GM23338 (cell line): ENCODE measurements at regions not wholly inside any gene's neighbourhood (a gene's known extent, or its start where the extent isn't known, plus 50 kb on each side); places are given as distances from the start of the nearest gene placed in this dataset.
"Not testable (repeated sequence)": the region's sequence is repeated elsewhere in the genome, so short reads cannot be mapped to it uniquely, and the experiment has no call there.

Source experiments
- CREB1 ChIP-seq: fragments of 250-450 bp; sonication (Bioruptor Pico); IDR thresholded peaks from 2 replicates; pipeline ENCODE4 v1.5.0; 2020; ENCODE audit warnings: low read depth, mild to moderate bottlenecking, moderate library complexity
- CTCF ChIP-seq, 2 experiments: fragments of 200-600 bp in 1 of 2; sonication (generic) in 1 of 2; conservative IDR thresholded peaks; 2 replicates each; pipeline versions ENCODE4 v1.5.1 to v1.6.1; 2016 to 2017; ENCODE audit warnings: antibody characterized with exemption in 2 of 2, low read depth in 2 of 2, mild to moderate bottlenecking in 2 of 2, moderate library complexity in 1 of 2
- ETS1 ChIP-seq: IDR thresholded peaks from 2 replicates; pipeline ENCODE4 v1.6.1; 2016; ENCODE audit warnings: antibody characterized with exemption
- EZH2 ChIP-seq: fragments of 200-600 bp; sonication (generic); IDR thresholded peaks from one replicate; pipeline ENCODE4 v1.8.0; 2017; ENCODE audit warnings: antibody characterized with exemption, mild to moderate bottlenecking, low read depth; ENCODE audit not compliant: unreplicated experiment
- EZH2phosphoT487 ChIP-seq: fragments of 200-600 bp; sonication (generic); IDR thresholded peaks from one replicate; pipeline ENCODE4 v1.8.1; 2018; ENCODE audit warnings: antibody characterized with exemption; ENCODE audit not compliant: unreplicated experiment
- JUNB ChIP-seq: IDR thresholded peaks from one replicate; pipeline ENCODE4 v1.6.1; 2016; ENCODE audit warnings: antibody characterized with exemption; ENCODE audit not compliant: unreplicated experiment
- NANOG ChIP-seq: IDR thresholded peaks from 2 replicates; pipeline ENCODE4 v1.6.1; 2016; ENCODE audit warnings: antibody characterized with exemption, borderline replicate concordance
- POLR2AphosphoS5 ChIP-seq: IDR thresholded peaks from 2 replicates; pipeline ENCODE4 v1.6.1; 2016; ENCODE audit warnings: antibody characterized with exemption, low read depth
- REST ChIP-seq: IDR thresholded peaks from one replicate; pipeline ENCODE4 v1.6.1; 2018; ENCODE audit warnings: antibody characterized with exemption; ENCODE audit not compliant: unreplicated experiment
- STAT1 ChIP-seq: IDR thresholded peaks from one replicate; pipeline ENCODE4 v1.6.1; 2016; ENCODE audit warnings: antibody characterized with exemption; ENCODE audit not compliant: unreplicated experiment
- ZNF331 ChIP-seq: fragments of 250-450 bp; sonication (Bioruptor Pico); IDR thresholded peaks from 2 replicates; pipeline ENCODE4 v1.5.0; 2020; ENCODE audit warnings: low read depth, mild to moderate bottlenecking, moderate library complexity

GRCh38 chr2:132286289-132286911 lies 124.6 kb upstream of the ANKRD30BL start:
- TF ChIP-seq CTCF (conservative IDR thresholded peaks at IDR 0.05; ENCODE audit: low read depth in 2 of 2); EZH2; REST; EZH2phosphoT487; POLR2AphosphoS5; ETS1; CREB1 (CRISPR knock-in tag); NANOG; ZNF331 (CRISPR knock-in tag); JUNB; STAT1: not testable (repeated sequence)
